ENCODE measurements at regions not wholly inside any gene's neighbourhood (a gene's known extent, or its start where the extent isn't known, plus 50 kb on each side); places are given as distances from the start of the nearest gene placed in this dataset.

DNA sequence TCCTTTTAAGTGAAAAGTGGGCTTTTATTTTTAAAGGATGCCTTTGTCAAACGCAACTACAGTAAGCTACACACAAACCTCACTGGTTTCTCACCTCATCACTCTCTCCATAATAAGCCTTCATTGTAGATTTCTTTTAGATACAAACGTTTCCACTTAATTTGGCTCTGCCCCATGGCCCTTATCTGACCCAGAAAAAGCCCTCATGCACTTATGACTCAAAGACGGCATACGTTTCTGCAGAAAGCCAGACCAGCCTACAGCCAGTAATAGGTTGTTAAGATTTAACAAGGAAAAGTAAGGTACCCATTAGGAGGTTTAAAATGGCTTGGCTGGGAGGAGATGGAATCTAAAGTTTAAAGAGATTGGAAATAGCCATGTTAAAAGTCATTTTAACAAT, 914.6 kb upstream of the INTU start:
- TF ChIP-seq, protein P1, sequence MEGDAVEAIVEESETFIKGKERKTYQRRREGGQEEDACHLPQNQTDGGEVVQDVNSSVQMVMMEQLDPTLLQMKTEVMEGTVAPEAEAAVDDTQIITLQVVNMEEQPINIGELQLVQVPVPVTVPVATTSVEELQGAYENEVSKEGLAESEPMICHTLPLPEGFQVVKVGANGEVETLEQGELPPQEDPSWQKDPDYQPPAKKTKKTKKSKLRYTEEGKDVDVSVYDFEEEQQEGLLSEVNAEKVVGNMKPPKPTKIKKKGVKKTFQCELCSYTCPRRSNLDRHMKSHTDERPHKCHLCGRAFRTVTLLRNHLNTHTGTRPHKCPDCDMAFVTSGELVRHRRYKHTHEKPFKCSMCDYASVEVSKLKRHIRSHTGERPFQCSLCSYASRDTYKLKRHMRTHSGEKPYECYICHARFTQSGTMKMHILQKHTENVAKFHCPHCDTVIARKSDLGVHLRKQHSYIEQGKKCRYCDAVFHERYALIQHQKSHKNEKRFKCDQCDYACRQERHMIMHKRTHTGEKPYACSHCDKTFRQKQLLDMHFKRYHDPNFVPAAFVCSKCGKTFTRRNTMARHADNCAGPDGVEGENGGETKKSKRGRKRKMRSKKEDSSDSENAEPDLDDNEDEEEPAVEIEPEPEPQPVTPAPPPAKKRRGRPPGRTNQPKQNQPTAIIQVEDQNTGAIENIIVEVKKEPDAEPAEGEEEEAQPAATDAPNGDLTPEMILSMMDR (IDR thresholded peaks at IDR 0.05): no peak
- TF ChIP-seq POLR2A (IDR thresholded peaks at IDR 0.05) (no peak), EP300 (IDR thresholded peaks at IDR 0.05) (no peak), POLR2AphosphoS5 (IDR thresholded peaks at IDR 0.05) (no peak)
